22Rv1 (cell line): ENCODE measurements at regions not wholly inside any gene's neighbourhood (a gene's known extent, or its start where the extent isn't known, plus 50 kb on each side); places are given as distances from the start of the nearest gene placed in this dataset.

Experiments
- H3K27ac ChIP-seq: fragments of 450-650 bp; 2 replicates; pipeline ENCODE4 v1.5.1; 2017
- ZFX ChIP-seq: fragments of 450-650 bp; IDR thresholded peaks from 2 replicates; pipeline ENCODE4 v1.6.1; 2017; ENCODE audit warnings: antibody characterized with exemption, borderline replicate concordance
- TF ChIP-seq, protein P1 (sequence below): fragments of 450-650 bp; IDR thresholded peaks from 2 replicates; pipeline ENCODE4 v1.5.1; 2017; ENCODE audit warnings: mild to moderate bottlenecking

DNA sequence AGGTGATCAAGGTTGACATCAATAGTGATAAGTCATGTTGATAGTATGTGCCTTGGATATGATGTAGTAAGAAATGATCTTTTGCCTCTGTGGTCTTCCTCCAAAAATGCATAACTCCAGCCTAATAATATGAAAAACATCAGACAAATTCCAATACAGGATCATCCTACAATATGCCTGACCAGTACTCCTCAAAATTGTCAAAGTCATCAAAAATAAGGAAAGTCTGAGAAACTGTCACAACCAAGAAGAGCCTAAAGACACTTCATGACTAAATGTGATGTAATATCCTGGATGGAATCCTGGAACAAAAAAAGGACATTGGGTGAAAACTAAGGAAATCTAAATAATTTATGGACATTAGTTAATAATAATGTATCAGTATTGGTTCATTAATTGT lies 50.3 kb upstream of the LCORL start:
- H3K27ac ChIP-seq = no peak overlapping the region
- TF ChIP-seq, protein P1, sequence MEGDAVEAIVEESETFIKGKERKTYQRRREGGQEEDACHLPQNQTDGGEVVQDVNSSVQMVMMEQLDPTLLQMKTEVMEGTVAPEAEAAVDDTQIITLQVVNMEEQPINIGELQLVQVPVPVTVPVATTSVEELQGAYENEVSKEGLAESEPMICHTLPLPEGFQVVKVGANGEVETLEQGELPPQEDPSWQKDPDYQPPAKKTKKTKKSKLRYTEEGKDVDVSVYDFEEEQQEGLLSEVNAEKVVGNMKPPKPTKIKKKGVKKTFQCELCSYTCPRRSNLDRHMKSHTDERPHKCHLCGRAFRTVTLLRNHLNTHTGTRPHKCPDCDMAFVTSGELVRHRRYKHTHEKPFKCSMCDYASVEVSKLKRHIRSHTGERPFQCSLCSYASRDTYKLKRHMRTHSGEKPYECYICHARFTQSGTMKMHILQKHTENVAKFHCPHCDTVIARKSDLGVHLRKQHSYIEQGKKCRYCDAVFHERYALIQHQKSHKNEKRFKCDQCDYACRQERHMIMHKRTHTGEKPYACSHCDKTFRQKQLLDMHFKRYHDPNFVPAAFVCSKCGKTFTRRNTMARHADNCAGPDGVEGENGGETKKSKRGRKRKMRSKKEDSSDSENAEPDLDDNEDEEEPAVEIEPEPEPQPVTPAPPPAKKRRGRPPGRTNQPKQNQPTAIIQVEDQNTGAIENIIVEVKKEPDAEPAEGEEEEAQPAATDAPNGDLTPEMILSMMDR = no peak
- TF ChIP-seq ZFX = no peak
